ENCODE measurements at regions not wholly inside any gene's neighbourhood (a gene's known extent, or its start where the extent isn't known, plus 50 kb on each side); places are given as distances from the start of the nearest gene placed in this dataset.

DNA sequence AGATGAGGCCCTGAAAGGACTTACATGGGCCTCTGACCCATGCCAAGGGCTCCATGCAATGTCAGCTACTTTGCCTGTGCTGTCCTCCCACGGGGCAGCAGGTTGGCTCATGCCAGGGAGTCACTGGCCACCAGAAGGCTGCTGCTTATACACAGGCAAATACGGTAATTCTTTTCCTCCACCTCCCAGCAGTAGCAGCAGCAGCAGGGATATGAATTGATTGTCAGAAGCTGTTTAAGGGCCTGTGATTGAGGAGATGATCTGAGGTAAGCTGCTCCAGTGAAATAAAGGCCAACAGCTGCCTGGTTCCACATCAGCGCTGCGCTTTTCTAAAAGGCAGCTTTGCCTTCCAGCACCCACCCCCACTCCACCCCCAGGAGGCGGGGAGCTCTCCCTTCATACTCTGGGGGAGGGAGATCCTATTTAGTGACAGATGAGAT lies 250.5 kb downstream of the SHQ1 start:
- TF ChIP-seq, protein P1, sequence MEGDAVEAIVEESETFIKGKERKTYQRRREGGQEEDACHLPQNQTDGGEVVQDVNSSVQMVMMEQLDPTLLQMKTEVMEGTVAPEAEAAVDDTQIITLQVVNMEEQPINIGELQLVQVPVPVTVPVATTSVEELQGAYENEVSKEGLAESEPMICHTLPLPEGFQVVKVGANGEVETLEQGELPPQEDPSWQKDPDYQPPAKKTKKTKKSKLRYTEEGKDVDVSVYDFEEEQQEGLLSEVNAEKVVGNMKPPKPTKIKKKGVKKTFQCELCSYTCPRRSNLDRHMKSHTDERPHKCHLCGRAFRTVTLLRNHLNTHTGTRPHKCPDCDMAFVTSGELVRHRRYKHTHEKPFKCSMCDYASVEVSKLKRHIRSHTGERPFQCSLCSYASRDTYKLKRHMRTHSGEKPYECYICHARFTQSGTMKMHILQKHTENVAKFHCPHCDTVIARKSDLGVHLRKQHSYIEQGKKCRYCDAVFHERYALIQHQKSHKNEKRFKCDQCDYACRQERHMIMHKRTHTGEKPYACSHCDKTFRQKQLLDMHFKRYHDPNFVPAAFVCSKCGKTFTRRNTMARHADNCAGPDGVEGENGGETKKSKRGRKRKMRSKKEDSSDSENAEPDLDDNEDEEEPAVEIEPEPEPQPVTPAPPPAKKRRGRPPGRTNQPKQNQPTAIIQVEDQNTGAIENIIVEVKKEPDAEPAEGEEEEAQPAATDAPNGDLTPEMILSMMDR (IDR thresholded peaks at IDR 0.05) = no peak
- TF ChIP-seq EZH2 (IDR thresholded peaks at IDR 0.05) (no peak), EZH2phosphoT487 (IDR thresholded peaks at IDR 0.05) (no peak)
